ENCODE measurements at regions not wholly inside any gene's neighbourhood (a gene's known extent, or its start where the extent isn't known, plus 50 kb on each side); places are given as distances from the start of the nearest gene placed in this dataset.

DNA sequence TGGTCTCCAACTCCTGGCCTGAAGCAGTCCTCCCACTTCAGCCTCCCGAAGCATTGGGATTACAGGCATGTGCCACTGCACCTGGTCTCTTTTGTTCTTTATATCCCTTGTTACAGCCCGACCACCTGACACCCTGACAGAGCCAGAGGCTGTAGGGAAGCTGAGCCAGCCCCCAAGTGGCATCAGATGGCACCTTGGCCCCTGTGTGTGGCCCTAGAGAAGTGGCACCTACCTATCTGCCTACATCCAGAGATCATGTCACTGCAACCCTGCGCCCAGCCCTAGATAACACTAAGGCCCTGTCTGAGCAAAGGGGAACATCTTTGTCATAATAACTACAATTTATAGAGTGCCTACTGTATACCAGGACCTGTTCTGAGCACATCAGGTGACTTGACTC is 235.0 kb downstream of the AACS start:
- in situ Hi-C loops (cut with MboI; ENCODE audit: low sequenced_read_pairs, unreplicated experiment), result no loop called here
- DNase-seq (ENCODE audit: low spot score), result no peak
- TF ChIP-seq, protein P1, sequence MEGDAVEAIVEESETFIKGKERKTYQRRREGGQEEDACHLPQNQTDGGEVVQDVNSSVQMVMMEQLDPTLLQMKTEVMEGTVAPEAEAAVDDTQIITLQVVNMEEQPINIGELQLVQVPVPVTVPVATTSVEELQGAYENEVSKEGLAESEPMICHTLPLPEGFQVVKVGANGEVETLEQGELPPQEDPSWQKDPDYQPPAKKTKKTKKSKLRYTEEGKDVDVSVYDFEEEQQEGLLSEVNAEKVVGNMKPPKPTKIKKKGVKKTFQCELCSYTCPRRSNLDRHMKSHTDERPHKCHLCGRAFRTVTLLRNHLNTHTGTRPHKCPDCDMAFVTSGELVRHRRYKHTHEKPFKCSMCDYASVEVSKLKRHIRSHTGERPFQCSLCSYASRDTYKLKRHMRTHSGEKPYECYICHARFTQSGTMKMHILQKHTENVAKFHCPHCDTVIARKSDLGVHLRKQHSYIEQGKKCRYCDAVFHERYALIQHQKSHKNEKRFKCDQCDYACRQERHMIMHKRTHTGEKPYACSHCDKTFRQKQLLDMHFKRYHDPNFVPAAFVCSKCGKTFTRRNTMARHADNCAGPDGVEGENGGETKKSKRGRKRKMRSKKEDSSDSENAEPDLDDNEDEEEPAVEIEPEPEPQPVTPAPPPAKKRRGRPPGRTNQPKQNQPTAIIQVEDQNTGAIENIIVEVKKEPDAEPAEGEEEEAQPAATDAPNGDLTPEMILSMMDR (IDR thresholded peaks at IDR 0.05; ENCODE audit: borderline replicate concordance, control extremely low read depth, extremely low read depth, insufficient read depth, missing control alignments), result no peak

DNA sequence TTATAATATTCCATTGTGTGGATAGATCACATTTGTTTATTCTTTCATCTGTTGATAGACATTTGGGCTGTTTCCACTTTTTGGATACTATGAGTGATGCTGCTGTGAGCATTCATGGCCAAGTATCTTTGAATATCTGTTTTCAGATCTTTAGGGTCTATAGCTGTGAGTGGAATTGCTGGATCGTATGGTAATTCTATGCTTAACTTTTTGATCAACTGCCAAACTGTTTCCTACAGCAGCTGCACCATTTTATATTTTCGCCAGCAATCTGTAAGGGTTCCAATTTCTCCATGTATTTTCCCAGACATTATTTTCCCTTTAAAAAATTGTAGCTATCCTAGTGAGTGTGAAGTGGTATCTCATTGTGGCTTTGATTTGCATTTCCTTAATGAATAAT is 238.1 kb downstream of the AACS start:
- no peak for DNase-seq (ENCODE audit: low spot score)
- in situ Hi-C loops (cut with MboI; ENCODE audit: low sequenced_read_pairs, unreplicated experiment), result no loop called here
- TF ChIP-seq, protein P1 (IDR thresholded peaks at IDR 0.05; ENCODE audit: borderline replicate concordance, control extremely low read depth, extremely low read depth, insufficient read depth, missing control alignments), result no peak

DNA sequence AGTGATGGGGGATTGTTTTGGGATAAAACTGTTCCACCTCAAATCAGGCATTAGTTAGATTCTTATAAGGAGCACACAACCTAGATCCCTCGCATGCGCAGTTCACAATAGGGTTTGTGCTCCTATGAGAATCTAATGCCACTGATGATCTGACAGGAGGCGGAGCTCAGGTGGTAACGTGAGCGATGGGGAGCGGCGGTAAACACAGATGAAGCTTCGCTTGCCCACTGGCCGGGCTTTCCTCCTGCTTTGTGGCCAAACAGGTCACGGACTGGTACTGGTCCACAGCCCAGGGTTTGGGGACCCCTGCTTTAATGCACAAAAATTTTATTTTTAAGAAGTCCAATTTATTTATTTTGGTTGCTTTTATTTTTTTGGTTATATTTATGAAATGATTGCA is 238.8 kb downstream of the AACS start:
- no peak for DNase-seq (ENCODE audit: low spot score)
- in situ Hi-C loops (cut with MboI; ENCODE audit: low sequenced_read_pairs, unreplicated experiment), result no loop called here
- TF ChIP-seq, protein P1 (IDR thresholded peaks at IDR 0.05; ENCODE audit: borderline replicate concordance, control extremely low read depth, extremely low read depth, insufficient read depth, missing control alignments), result no peak

DNA sequence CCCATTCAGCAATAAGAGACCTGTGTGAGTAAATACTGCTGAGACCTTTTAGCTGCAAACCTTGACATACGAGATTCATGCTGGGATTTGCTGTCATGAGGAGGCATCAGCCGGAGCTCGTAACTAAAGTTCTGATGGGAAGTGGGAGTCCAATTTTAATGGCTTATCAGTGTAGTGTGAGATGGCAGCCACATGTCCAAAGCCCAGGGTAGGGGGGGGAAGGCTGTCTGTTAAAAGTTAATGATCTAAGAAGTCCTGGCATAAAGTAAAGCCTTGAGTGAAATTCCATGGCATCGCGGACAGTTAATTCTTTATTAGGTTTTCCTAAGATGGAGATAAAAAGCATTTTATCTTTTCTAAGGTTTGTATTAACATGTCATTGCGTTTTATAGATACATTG is 240.0 kb downstream of the AACS start:
- in situ Hi-C loops (cut with MboI; ENCODE audit: low sequenced_read_pairs, unreplicated experiment), result no loop called here
- no peak for DNase-seq (ENCODE audit: low spot score)
- TF ChIP-seq, protein P1 (IDR thresholded peaks at IDR 0.05; ENCODE audit: borderline replicate concordance, control extremely low read depth, extremely low read depth, insufficient read depth, missing control alignments), result no peak

DNA sequence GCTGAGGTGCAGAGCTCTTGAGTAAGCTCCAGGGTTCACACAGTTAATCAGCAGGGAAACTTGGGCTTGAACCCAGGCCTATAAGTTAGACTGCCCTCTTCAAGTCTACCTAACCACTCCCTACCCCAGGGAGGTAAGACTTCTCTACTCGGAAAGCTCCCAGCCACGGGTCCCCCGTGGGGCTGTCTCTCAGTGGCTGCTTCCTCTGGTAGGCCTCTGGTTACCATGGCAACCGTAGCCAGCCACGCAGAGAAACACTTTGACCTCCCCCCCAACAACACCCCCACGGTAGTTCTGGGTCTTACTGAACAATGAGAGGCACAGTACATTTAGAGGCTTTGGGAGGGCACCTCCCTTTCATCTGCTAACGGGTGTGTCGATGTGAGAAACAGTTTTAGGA is 245.2 kb downstream of the AACS start:
- DNase-seq (ENCODE audit: low spot score), result no peak
- TF ChIP-seq, protein P1 (IDR thresholded peaks at IDR 0.05; ENCODE audit: borderline replicate concordance, control extremely low read depth, extremely low read depth, insufficient read depth, missing control alignments), result no peak
- in situ Hi-C loops (cut with MboI; ENCODE audit: low sequenced_read_pairs, unreplicated experiment), result no loop called here

DNA sequence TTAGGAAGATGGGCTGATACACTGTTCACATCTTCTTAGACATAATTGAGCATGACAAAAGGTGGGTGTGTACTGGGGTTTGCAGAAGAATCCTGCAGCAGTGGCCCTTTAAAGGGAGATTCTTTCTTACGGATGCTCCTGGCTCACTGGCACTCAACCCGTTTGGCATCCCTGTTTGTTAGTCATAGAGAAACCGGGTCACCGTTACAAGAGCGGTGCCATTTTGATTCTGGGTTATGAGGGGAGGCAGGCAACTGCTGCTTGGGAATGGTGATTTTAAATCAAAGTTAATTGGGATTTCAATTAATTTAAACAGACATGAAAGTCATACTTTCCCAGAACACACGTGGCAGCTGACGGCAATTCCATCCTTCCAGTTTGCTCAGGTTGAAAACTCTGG is 245.8 kb downstream of the AACS start:
- TF ChIP-seq, protein P1 (IDR thresholded peaks at IDR 0.05; ENCODE audit: borderline replicate concordance, control extremely low read depth, extremely low read depth, insufficient read depth, missing control alignments), result no peak
- in situ Hi-C loops (cut with MboI; ENCODE audit: low sequenced_read_pairs, unreplicated experiment), result no loop called here
- DNase-seq (ENCODE audit: low spot score), result no peak

DNA sequence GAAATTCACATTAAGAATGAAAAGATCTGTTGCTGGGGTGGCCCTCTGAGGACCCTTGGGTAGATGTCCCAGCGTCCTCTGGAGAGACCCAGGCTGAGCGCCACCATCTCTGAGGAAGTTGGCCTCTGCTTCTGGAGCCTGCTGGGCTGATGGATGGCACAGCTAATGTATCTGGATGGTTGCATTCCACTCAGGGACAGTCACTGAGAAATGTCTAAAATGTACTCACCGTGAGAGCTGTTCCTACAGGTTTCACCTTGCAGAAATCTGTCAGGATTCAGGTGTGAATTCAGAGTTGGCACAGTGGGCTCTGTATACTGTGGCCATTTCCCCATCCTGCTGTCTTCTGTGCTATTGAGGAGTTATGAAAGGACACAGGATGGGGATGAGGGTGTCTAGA is 247.2 kb downstream of the AACS start:
- TF ChIP-seq, protein P1 (IDR thresholded peaks at IDR 0.05; ENCODE audit: borderline replicate concordance, control extremely low read depth, extremely low read depth, insufficient read depth, missing control alignments), result no peak
- in situ Hi-C loops (cut with MboI; ENCODE audit: low sequenced_read_pairs, unreplicated experiment), result no loop called here
- no peak for DNase-seq (ENCODE audit: low spot score)

Data from GM13976 (cell line).